ENCODE measurements at regions not wholly inside any gene's neighbourhood (a gene's known extent, or its start where the extent isn't known, plus 50 kb on each side); places are given as distances from the start of the nearest gene placed in this dataset.

DNA sequence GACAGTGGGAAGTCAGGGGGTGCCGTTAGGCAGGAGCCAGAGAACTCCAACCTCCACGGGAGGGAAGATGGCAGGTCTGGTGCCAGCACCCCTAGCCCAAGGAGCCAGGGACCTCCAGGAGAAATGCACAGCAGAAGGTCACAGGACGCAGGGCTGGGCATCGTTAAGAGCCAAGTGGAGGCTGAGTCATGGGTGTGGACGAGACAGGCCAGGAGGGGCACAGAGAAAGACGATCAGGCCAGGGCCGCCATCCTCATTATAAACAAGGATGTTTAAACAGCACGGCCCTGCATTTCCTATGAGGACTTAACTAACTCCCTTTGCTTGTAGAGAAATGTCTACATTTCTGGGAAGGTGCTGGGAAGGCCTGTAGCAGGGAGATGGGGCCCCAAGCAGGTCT lies 77.9 kb upstream of the FZD10 start (continued):
- TF ChIP-seq TAF7 (optimal IDR thresholded peaks at IDR 0.05; ENCODE audit: borderline replicate concordance, low read depth, low read length): no peak
- TF ChIP-seq JUN (IDR thresholded peaks at IDR 0.05; ENCODE audit: low read depth, low read length): no peak
- TF ChIP-seq CHD2 (IDR thresholded peaks at IDR 0.05; ENCODE audit: low read length): no peak
- no peak for TF ChIP-seq CREB1 (IDR thresholded peaks at IDR 0.05)

All from H1 (cell line).